Astrocyte of the cerebellum (primary cell): ENCODE measurements at regions not wholly inside any gene's neighbourhood (a gene's known extent, or its start where the extent isn't known, plus 50 kb on each side); places are given as distances from the start of the nearest gene placed in this dataset.

Experiments used
- DNase-seq: peaks from one replicate; pipeline ENCODE4 v3.0.0-alpha.2; 2011; ENCODE audit warnings: low read depth
- H3K4me3 ChIP-seq: 2 replicates; pipeline ENCODE4 v1.5.1; 2011; ENCODE audit warnings: mild to moderate bottlenecking, low read depth, low read length, moderate library complexity
- in situ Hi-C: cut with HindIII; loops from 2 replicates; pipeline ENCODE4 v1.10.0; 2017; ENCODE audit warnings: low sequenced_read_pairs
- TF ChIP-seq, protein P1 (sequence below): IDR thresholded peaks from 2 replicates; pipeline ENCODE4 v1.5.1; 2012; ENCODE audit warnings: low read length, low read depth, moderate library complexity, mild to moderate bottlenecking; ENCODE audit errors: missing control alignments

DNA sequence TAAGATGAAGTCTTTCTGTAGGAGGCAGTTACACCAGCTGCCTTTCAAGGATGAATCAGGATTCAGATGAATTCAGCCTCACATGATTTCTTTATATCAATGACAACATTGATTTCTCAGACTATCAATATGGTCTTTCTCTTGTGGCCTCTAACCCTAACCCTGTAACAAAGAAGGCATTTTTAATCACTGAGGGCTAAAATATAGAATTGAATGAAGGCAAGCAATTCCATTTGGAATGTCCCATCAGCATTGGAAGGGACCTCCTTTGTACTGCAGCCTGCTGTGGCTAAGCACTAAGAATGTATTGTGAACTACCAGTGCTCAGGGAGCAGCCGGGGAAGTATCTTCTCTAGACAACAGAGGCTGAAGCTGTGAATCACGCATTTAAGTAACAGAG is 90.6 kb upstream of the FRMD6 start:
- TF ChIP-seq, protein P1, sequence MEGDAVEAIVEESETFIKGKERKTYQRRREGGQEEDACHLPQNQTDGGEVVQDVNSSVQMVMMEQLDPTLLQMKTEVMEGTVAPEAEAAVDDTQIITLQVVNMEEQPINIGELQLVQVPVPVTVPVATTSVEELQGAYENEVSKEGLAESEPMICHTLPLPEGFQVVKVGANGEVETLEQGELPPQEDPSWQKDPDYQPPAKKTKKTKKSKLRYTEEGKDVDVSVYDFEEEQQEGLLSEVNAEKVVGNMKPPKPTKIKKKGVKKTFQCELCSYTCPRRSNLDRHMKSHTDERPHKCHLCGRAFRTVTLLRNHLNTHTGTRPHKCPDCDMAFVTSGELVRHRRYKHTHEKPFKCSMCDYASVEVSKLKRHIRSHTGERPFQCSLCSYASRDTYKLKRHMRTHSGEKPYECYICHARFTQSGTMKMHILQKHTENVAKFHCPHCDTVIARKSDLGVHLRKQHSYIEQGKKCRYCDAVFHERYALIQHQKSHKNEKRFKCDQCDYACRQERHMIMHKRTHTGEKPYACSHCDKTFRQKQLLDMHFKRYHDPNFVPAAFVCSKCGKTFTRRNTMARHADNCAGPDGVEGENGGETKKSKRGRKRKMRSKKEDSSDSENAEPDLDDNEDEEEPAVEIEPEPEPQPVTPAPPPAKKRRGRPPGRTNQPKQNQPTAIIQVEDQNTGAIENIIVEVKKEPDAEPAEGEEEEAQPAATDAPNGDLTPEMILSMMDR = no peak
- in situ Hi-C loops = no loop called here
- DNase-seq = no peak
- no peak overlapping the region for H3K4me3 ChIP-seq

DNA sequence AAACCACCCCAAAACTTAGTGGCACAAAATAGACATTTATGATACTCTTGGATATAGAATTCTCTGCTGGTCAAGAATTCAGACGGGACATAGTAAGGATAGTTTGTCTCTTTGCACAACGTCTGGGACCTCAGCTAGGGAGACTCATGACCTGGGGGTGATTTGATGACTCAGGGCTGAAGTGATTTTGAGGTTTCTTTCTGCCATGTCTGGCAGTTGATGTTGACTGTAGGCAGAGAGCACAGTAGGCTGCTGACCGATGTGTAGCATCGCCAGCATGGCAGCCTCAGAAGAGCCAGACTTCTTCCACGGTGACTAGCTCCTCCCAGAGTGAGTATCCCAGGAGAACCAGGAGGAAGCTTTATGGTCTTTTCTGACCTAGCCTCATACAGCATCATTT is 88.9 kb upstream of the FRMD6 start:
- no peak for DNase-seq
- H3K4me3 ChIP-seq = no peak overlapping the region
- in situ Hi-C loops = no loop called here
- TF ChIP-seq, protein P1 = no peak

DNA sequence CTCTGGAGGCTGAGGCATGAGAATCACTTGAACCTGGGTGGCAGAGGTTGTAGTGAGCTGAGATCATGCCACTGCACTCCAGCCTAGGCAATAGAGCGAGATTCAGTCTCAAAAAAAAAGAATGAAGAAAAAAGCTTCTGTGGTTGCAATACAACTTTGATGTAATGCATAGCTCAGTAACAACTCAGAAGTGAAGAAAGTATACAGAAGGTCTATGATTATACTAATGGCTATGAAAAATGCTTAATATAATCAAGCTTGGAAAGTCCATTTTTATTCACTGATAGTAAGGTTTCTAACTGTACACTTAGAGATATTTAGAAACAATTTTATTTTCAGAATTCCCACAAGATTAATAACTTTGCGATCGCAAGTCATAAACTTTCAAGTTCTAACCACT is 88.2 kb upstream of the FRMD6 start:
- TF ChIP-seq, protein P1 = no peak
- DNase-seq = no peak
- no peak overlapping the region for H3K4me3 ChIP-seq
- in situ Hi-C loops = no loop called here

DNA sequence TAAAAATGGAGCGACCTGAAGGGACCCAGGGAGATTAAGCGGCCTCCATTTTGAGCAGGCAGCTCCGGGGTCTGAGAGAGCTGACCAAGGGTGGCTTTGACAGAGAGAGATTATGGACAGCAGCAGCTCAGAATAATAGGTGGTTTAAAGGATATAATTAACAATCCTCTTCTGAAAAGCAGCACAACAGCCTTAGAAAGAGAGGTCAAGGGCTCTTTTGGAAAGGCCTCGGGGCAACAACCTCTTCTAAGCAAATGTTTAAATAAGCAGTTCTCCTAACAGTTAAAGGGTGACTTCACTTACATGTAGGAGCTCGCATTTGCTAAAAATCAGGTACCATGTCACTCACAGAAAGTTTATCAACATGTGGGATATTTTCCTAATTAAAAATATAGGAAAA is 87.2 kb upstream of the FRMD6 start:
- TF ChIP-seq, protein P1 = no peak
- in situ Hi-C loops = no loop called here
- no peak overlapping the region for H3K4me3 ChIP-seq

DNA sequence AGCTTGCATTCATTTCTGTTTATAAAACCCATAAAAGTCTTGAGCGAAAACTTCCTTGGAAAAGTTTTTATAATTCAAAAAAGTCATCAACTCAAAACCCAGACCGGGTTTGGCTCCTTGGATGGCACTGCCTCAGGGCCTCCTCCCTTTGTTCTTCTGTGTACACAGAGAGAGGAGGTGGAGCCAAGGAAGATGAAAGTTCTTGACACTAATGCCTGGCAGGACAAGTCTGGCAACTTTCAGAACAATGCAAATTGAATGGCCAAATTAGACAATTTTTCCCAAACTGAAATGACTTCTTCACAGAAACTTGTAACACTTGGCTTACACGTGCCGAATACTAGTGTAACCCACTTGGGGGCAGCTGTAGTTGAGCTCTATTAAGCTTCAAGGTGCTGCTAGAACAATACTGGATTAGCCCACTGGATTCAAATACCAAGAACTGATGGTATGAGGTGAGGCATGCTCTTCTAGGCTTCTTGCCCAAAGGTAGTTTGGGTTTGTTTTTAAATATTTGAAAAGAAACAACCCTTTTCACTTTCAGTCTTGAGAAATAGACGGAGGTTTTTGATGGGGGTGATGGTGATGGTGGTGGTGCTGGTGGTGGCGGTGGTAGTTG is 86.6 kb upstream of the FRMD6 start:
- TF ChIP-seq, protein P1 = no peak
- no peak for DNase-seq
- in situ Hi-C loops = no loop called here
- H3K4me3 ChIP-seq = no peak overlapping the region

More for the DNA sequence above, 87.2 kb upstream of the FRMD6 start:
- DNase-seq = no peak

DNA sequence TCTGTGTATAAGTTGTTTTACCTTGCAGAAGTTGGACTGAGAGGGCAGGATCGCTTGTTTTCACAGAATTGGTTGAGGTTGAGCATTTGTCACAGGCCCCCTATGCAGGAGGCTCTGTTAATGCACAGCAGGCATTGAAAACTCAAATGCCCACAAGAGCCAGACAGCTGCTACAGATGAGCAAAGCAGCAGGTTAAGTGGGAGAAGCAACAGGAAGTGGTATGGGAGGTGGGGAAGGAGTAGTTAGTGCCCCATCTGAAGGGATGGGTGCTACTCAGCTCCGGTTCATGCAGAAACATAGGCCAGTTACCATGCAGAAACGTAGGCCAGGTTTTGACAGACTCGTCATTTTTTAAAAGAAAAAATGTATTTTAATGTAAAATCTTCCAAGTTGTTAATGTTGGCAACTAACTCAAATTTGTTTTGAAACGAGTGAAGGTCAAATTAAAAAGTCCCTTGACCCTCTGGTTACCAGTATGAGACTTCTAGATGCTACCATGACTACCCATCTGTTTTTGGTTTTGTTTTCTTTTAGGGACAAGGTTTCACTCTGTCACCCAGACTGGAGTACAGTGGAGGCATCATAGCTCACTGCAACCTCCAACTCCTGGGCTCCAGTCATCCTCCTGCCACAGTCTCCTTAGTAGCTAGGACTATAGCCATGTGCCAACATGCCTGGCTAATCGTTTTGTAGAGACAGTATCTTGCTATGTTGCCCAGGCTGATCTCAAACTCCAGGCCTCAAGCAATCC is 84.7 kb upstream of the FRMD6 start:
- DNase-seq = no peak
- TF ChIP-seq, protein P1 = no peak
- in situ Hi-C loops = no loop called here
- H3K4me3 ChIP-seq = no peak overlapping the region
